ENCODE measurements at regions not wholly inside any gene's neighbourhood (a gene's known extent, or its start where the extent isn't known, plus 50 kb on each side); places are given as distances from the start of the nearest gene placed in this dataset.

GRCh38 chr13:72368031-72368430, 359.4 kb downstream of the MZT1 start:
- H3K27ac ChIP-seq: no peak overlapping the region
- no peaks in the 10 kb centered on the region for H3K36me3 ChIP-seq
- H3K9me3 ChIP-seq: no peaks in the 10 kb centered on the region
- TF ChIP-seq CTCF (IDR thresholded peaks at IDR 0.05): no peak
- TF ChIP-seq POLR2A (IDR thresholded peaks at IDR 0.05): no peak
- no peak for DNase-seq
- no peaks in the 10 kb centered on the region for H3K27me3 ChIP-seq
- H3K4me3 ChIP-seq: no peak overlapping the region
- no peaks in the 10 kb centered on the region for H3K4me1 ChIP-seq

- Histone ChIP-seq H3K27me3 (no peaks in the 10 kb centered on the region), H3K9me3 (no peaks in the 10 kb centered on the region), H3K4me3 (no peak overlapping the region), H3K27ac (no peak overlapping the region), H3K36me3 (no peaks in the 10 kb centered on the region), H3K4me1 (no peaks in the 10 kb centered on the region)
- DNase-seq: no peak
- TF ChIP-seq CTCF (IDR thresholded peaks at IDR 0.05): no peak
- no peak for TF ChIP-seq POLR2A (IDR thresholded peaks at IDR 0.05)
Measured at GRCh38 chr13:72346716-72347115, 380.7 kb downstream of the MZT1 start.

- no peak for DNase-seq
- Histone ChIP-seq H3K9me3 (no peaks in the 10 kb centered on the region), H3K4me3 (no peak overlapping the region), H3K36me3 (no peaks in the 10 kb centered on the region), H3K27me3 (no peaks in the 10 kb centered on the region), H3K4me1 (no peaks in the 10 kb centered on the region), H3K27ac (no peak overlapping the region)
- TF ChIP-seq CTCF (IDR thresholded peaks at IDR 0.05): no peak
- TF ChIP-seq POLR2A (IDR thresholded peaks at IDR 0.05): no peak
Measured at GRCh38 chr13:72342364-72342763, 385.1 kb downstream of the MZT1 start.

- Histone ChIP-seq H3K27ac (no peak overlapping the region), H3K27me3 (no peaks in the 10 kb centered on the region), H3K9me3 (no peaks in the 10 kb centered on the region), H3K36me3 (no peaks in the 10 kb centered on the region), H3K4me1 (no peaks in the 10 kb centered on the region), H3K4me3 (no peak overlapping the region)
- no peak for TF ChIP-seq POLR2A (IDR thresholded peaks at IDR 0.05)
- no peak for TF ChIP-seq CTCF (IDR thresholded peaks at IDR 0.05)
- no peak for DNase-seq
Measured at GRCh38 chr13:72341904-72342303, 385.5 kb downstream of the MZT1 start.

- DNase-seq: no peak
- no peaks in the 10 kb centered on the region for H3K4me1 ChIP-seq
- H3K4me3 ChIP-seq: no peak overlapping the region
- H3K27me3 ChIP-seq: no peaks in the 10 kb centered on the region
- no peaks in the 10 kb centered on the region for H3K9me3 ChIP-seq
- H3K36me3 ChIP-seq: no peaks in the 10 kb centered on the region
- TF ChIP-seq POLR2A (IDR thresholded peaks at IDR 0.05) (no peak), CTCF (IDR thresholded peaks at IDR 0.05) (no peak)
- H3K27ac ChIP-seq: no peak overlapping the region
Measured at GRCh38 chr13:72317346-72318109, 409.9 kb downstream of the MZT1 start.

Data from Peyer's patch (tissue), 4 donors.